Bronchial epithelial cell (primary cell): ENCODE measurements at regions not wholly inside any gene's neighbourhood (a gene's known extent, or its start where the extent isn't known, plus 50 kb on each side); places are given as distances from the start of the nearest gene placed in this dataset.

ENCODE experiments used
- DNase-seq: peaks from one replicate; pipeline ENCODE4 v3.0.0-alpha.2; 2010; ENCODE audit warnings: low read depth
- FAIRE-seq: peaks from 2 replicates; lab custom pipeline; 2011; peaks lifted over from hg19 to GRCh38; lab: Jason Lieb, UNC
- H3K27me3 ChIP-seq: 2 replicates; pipeline ENCODE4 v1.5.1; 2011; ENCODE audit warnings: low read length; ENCODE audit not compliant: control insufficient read depth, insufficient read depth
- H3K36me3 ChIP-seq: 2 replicates; pipeline ENCODE4 v1.5.1; 2011; ENCODE audit warnings: low read length; ENCODE audit not compliant: control insufficient read depth, insufficient read depth
- H3K4me3 ChIP-seq: 2 replicates; pipeline ENCODE4 v1.5.1; 2011; ENCODE audit warnings: mild to moderate bottlenecking, low read depth, low read length, control low read depth
- TF ChIP-seq, protein P1 (sequence below): IDR thresholded peaks from 2 replicates; pipeline ENCODE4 v1.5.1; 2011; ENCODE audit warnings: mild to moderate bottlenecking, moderate library complexity, low read length, control low read depth, inconsistent platforms; ENCODE audit not compliant: insufficient read depth, severe bottlenecking

DNA sequence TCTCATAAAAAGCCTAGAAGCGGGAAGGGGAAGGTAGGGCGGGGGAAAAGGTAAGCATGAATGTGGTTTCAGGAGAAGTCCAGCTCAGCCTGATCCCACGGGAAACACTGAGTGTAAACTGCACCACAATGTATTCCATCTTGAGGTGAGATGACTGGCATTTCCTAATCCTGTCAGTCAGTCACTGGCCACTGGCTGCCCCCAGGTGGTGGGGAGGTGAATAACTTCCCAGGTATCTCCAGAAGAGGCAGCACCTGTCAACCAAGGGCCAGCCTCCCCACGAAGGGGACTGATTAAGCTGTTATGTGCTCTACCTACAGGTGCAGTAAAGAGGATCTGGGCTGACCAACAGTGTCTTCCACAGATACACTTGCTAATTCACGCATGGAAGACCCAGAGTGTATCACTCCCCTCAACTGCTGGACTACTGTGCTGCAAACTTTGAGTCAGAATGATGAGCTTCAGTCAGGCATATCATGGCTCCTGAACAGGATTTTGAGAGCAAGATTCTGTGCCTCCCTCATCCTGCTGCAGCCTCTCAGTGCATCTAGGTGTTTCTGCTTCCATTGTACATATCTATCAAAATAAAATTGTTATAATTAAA, 108.5 kb upstream of the CCL2 start:
- TF ChIP-seq, protein P1, sequence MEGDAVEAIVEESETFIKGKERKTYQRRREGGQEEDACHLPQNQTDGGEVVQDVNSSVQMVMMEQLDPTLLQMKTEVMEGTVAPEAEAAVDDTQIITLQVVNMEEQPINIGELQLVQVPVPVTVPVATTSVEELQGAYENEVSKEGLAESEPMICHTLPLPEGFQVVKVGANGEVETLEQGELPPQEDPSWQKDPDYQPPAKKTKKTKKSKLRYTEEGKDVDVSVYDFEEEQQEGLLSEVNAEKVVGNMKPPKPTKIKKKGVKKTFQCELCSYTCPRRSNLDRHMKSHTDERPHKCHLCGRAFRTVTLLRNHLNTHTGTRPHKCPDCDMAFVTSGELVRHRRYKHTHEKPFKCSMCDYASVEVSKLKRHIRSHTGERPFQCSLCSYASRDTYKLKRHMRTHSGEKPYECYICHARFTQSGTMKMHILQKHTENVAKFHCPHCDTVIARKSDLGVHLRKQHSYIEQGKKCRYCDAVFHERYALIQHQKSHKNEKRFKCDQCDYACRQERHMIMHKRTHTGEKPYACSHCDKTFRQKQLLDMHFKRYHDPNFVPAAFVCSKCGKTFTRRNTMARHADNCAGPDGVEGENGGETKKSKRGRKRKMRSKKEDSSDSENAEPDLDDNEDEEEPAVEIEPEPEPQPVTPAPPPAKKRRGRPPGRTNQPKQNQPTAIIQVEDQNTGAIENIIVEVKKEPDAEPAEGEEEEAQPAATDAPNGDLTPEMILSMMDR: peak; percentile 53
- H3K4me3 ChIP-seq: no peak overlapping the region
- peak; percentile 18 for FAIRE-seq
- H3K36me3 ChIP-seq: no peaks in the 10 kb centered on the region
- DNase-seq: peak; percentile 31
- H3K27me3 ChIP-seq: no peaks in the 10 kb centered on the region

DNA sequence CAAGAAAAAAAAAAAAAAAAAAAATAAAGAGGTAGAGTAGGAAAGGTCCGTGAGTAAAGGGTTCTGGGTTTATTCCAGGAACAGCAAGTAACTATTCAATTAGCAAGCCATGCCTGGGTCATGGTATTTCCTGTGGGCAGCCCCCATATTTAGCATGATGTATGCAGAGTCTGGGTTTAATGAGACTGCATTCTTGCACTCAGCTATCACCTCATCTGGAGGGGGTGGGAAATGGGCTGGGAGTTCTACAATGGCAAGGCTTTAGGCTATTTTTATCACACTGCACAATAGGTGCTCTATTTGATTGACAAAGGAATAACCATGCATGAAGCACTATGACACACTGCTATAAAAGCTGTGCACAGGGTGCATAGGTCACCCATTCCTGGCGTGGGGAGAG, 104.0 kb upstream of the CCL2 start:
- H3K27me3 ChIP-seq: no peaks in the 10 kb centered on the region
- H3K4me3 ChIP-seq: no peak overlapping the region
- no peak for DNase-seq
- TF ChIP-seq, protein P1: no peak
- H3K36me3 ChIP-seq: no peaks in the 10 kb centered on the region
- no peak for FAIRE-seq

DNA sequence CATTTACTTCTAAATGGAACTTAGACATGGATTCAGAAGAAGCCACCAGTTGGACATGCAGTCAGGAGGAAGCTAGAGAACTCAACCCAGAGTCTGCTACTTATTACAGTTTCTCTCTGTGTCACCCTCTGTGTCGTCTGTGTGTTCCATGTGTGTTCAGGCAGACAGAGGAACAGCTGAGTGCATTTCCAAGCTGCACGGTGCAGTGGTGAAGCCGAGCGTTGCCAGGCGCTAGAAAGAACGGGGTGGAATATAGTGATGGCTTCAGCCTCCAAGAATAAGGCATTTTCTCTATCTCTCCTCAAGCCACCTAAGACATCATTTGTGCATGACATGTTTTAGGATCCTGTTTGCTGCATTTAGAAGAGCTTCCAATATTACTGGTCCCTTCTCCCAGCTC, 101.1 kb upstream of the CCL2 start:
- Histone ChIP-seq H3K36me3 (no peaks in the 10 kb centered on the region), H3K4me3 (no peak overlapping the region), H3K27me3 (peaks cover 3% of the 10 kb centered on the region)
- DNase-seq (no peak), FAIRE-seq (no peak)
- TF ChIP-seq, protein P1: no peak

DNA sequence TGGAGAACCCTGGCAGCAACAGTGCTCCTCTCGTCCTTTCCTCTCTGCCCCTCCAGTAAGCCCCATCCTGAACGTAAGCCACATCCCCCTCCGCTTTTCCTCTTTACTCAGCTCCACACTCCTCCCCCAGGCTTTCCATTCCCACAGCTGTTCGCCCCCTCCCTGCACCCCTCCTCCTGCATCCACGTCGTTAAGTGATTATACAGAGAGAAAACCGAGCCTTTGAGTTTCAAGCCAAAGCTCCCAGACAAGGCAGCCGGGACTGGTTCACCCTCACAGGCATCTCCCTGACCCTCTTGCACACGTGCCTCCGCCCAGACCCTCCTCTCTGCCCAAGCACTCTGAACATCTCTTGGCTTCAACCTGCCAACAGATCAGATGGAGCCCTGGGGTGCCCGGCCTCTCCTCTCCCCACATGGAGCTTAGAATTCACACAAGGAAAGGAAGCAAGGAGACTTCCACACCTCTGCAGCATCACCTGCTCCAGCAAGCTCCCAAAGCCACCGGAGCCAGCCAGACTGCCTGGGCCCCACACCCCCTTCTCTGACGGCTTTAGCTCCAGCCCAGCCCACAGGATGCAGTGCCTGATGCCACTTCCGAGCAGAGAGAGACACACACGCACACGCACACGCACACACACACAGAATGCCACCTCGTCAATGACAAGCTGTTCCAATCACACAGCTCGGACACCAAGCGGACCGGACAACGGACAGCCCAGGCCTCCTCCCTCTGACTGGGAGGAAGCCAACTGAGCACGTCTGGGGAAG, 99.9 kb upstream of the CCL2 start:
- Histone ChIP-seq H3K36me3 (no peaks in the 10 kb centered on the region), H3K27me3 (peaks cover 3% of the 10 kb centered on the region), H3K4me3 (no peak overlapping the region)
- FAIRE-seq (no peak), DNase-seq (no peak)
- TF ChIP-seq, protein P1: no peak

DNA sequence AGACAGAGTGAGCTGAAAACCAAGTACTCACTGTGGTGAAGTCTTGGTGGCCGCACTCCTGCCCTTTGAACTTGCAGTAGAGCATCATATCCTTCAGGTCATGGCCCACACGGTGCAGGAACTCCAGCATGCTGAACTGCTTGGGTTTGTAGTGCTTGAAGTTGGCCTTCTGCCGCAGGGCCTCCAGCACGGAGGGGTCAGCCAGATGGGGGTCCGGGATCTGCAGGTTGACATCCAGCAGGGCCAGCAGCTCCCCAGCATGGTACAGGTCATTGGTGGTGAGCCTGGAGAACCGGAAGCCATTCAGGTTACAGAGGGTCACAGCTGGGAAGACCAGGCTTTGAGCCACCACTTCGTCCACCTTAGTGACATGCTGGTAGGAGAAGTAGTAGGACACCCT, 99.1 kb upstream of the CCL2 start:
- no peaks in the 10 kb centered on the region for H3K36me3 ChIP-seq
- H3K27me3 ChIP-seq: peaks cover 3% of the 10 kb centered on the region
- DNase-seq (no peak), FAIRE-seq (no peak)
- TF ChIP-seq, protein P1: no peak
- no peak overlapping the region for H3K4me3 ChIP-seq
